ENCODE measurements at regions not wholly inside any gene's neighbourhood (a gene's known extent, or its start where the extent isn't known, plus 50 kb on each side); places are given as distances from the start of the nearest gene placed in this dataset.

- Histone ChIP-seq H3K23ac (ENCODE audit: insufficient read length, low read depth, low read length) (no peak overlapping the region), H4K5ac (ENCODE audit: insufficient read length, low read depth, low read length) (no peak overlapping the region), H2BK20ac (ENCODE audit: low read depth, low read length, poor library complexity, severe bottlenecking) (no peak overlapping the region), H3T11ph (ENCODE audit: low read length) (no peak overlapping the region), H3K9ac (ENCODE audit: extremely low read depth, insufficient read length, low read length) (no peak overlapping the region), H2BK5ac (ENCODE audit: insufficient read length, low read length) (no peak overlapping the region), H3K79me2 (ENCODE audit: insufficient read depth, low read length) (no peaks in the 10 kb centered on the region), H2BK120ac (ENCODE audit: low read depth, low read length, poor library complexity, severe bottlenecking) (no peak overlapping the region), H3K23me2 (ENCODE audit: insufficient read length, low read depth, low read length, poor library complexity, severe bottlenecking) (no peaks in the 10 kb centered on the region), H2BK15ac (ENCODE audit: low read depth, low read length) (no peak overlapping the region), H2AK5ac (ENCODE audit: insufficient read length, low read length) (no peak overlapping the region), H3K56ac (ENCODE audit: insufficient read length, low read depth, low read length) (no peak overlapping the region), H2BK12ac (ENCODE audit: insufficient read length, low read depth, low read length) (no peak overlapping the region), H3K9me3 (ENCODE audit: control insufficient read depth, low read depth, low read length) (no peaks in the 10 kb centered on the region), H4K8ac (replicated peaks; ENCODE audit: insufficient read length, low read depth, low read length) (no peak overlapping the region), H3K79me1 (ENCODE audit: insufficient read depth, low read depth, low read length, poor library complexity, severe bottlenecking) (no peaks in the 10 kb centered on the region), H3K14ac (ENCODE audit: insufficient read depth, low read length) (no peak overlapping the region), H3K18ac (ENCODE audit: insufficient read length, low read depth, low read length) (no peak overlapping the region), H4K20me1 (ENCODE audit: control insufficient read depth, insufficient read depth, insufficient read length) (no peaks in the 10 kb centered on the region), H3K4me1 (ENCODE audit: insufficient read depth, low read length) (no peaks in the 10 kb centered on the region), H4K91ac (ENCODE audit: insufficient read length, low read depth, low read length) (no peak overlapping the region), H2AFZ (ENCODE audit: low read length) (no peak overlapping the region), H3K4me2 (ENCODE audit: insufficient read depth, insufficient read length, low read length) (no peak overlapping the region), H3K27ac (ENCODE audit: insufficient read length, low read depth, low read length) (no peak overlapping the region), H3K4ac (ENCODE audit: low read depth, low read length) (no peak overlapping the region), H3K27me3 (ENCODE audit: insufficient read depth, low read length) (no peaks in the 10 kb centered on the region)
- Mint-ChIP-seq H3K9me3 (no peaks in the 10 kb centered on the region; a peak in 1 of 5 replicates), H3K27ac (no peak overlapping the region), H3K27me3 (ENCODE audit: low read depth) (peaks cover 13% of the 10 kb centered on the region), H3K36me3 (ENCODE audit: insufficient read depth in 1 of 3, low read depth in 3 of 3) (no peaks in the 10 kb centered on the region), H3K4me3 (no peak overlapping the region), H3K4me1 (no peaks in the 10 kb centered on the region)
- TF ChIP-seq, protein P1, sequence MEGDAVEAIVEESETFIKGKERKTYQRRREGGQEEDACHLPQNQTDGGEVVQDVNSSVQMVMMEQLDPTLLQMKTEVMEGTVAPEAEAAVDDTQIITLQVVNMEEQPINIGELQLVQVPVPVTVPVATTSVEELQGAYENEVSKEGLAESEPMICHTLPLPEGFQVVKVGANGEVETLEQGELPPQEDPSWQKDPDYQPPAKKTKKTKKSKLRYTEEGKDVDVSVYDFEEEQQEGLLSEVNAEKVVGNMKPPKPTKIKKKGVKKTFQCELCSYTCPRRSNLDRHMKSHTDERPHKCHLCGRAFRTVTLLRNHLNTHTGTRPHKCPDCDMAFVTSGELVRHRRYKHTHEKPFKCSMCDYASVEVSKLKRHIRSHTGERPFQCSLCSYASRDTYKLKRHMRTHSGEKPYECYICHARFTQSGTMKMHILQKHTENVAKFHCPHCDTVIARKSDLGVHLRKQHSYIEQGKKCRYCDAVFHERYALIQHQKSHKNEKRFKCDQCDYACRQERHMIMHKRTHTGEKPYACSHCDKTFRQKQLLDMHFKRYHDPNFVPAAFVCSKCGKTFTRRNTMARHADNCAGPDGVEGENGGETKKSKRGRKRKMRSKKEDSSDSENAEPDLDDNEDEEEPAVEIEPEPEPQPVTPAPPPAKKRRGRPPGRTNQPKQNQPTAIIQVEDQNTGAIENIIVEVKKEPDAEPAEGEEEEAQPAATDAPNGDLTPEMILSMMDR (conservative IDR thresholded peaks at IDR 0.05): no peak
- WGBS (ENCODE audit: extremely low coverage, insufficient read length, low lambda C conversion rate): no CpG with 5 or more reads among the region's 3 CpGs
- DNase-seq: no peak
These were observed 116.6 kb upstream of the PROKR2 start for GRCh38 chr20:5433352-5433751.

Measured in H9 (cell line).